ENCODE measurements at regions not wholly inside any gene's neighbourhood (a gene's known extent, or its start where the extent isn't known, plus 50 kb on each side); places are given as distances from the start of the nearest gene placed in this dataset.

DNA sequence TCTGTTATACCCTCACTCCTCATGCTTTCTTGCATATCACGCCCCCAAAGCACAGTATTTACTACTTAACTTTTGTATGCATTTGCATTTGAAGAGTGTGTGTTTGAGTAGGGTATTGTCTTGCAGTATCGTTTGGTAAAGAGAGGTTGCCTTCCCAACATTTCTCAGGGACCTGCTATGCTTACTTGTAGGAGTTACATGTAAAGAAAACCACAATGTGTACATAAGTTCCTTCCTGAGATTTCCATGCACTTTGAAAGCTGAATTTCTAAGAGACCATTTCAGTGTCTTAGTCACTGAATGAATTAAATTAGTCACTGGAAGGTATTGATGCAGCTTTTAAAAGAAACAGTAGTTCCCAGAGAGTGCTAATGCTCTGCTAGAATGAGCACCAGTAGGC is 159.3 kb upstream of the LAMA2 start:
- H3K4me2 ChIP-seq = peak overlapping the region; percentile 41
- H3K9me3 Mint-ChIP-seq = no peaks in the 10 kb centered on the region

More for the DNA sequence above, 159.3 kb upstream of the LAMA2 start:
- peak overlapping the region; percentile 82; the same call in 1 of the 2 replicates for H3K27ac Mint-ChIP-seq
- Histone ChIP-seq H3K27me3 (ENCODE audit: insufficient read depth) (no peaks in the 10 kb centered on the region), H4K20me1 (replicated peaks; ENCODE audit: insufficient read depth) (no peaks in the 10 kb centered on the region), H3F3A (replicated peaks; ENCODE audit: low read depth) (no peaks in the 10 kb centered on the region), H3K79me2 (replicated peaks; ENCODE audit: insufficient read depth) (no peaks in the 10 kb centered on the region), H3K36me3 (ENCODE audit: insufficient read depth) (no peaks in the 10 kb centered on the region), H3K27ac (ENCODE audit: low read depth) (peak overlapping the region; percentile 51), H3K9me2 (ENCODE audit: insufficient read depth) (no peaks in the 10 kb centered on the region), H2AFZ (no peak overlapping the region), H3K4me3 (peak overlapping the region; percentile 11; the same call in 1 of the 2 replicates), H3K4me1 (ENCODE audit: insufficient read depth) (peaks cover 59% of the 10 kb centered on the region)
- ATAC-seq = peak; percentile 89
- no peaks in the 10 kb centered on the region for H3K27me3 Mint-ChIP-seq (ENCODE audit: insufficient read depth, low read depth, poor library complexity)
- peak overlapping the region; percentile 29; the same call in 2 of the 3 replicates for H3K4me3 Mint-ChIP-seq
- peak; percentile 60 for DNase-seq (ENCODE audit: low spot score)
- no peaks in the 10 kb centered on the region for H3K36me3 Mint-ChIP-seq (ENCODE audit: low read depth)
- peaks cover 45% of the 10 kb centered on the region for H3K4me1 Mint-ChIP-seq
- TF ChIP-seq NANOG (IDR thresholded peaks at IDR 0.05; ENCODE audit: borderline replicate concordance) = peak; percentile 70; the same call in 1 of the 2 replicates
- TF ChIP-seq, protein P1, sequence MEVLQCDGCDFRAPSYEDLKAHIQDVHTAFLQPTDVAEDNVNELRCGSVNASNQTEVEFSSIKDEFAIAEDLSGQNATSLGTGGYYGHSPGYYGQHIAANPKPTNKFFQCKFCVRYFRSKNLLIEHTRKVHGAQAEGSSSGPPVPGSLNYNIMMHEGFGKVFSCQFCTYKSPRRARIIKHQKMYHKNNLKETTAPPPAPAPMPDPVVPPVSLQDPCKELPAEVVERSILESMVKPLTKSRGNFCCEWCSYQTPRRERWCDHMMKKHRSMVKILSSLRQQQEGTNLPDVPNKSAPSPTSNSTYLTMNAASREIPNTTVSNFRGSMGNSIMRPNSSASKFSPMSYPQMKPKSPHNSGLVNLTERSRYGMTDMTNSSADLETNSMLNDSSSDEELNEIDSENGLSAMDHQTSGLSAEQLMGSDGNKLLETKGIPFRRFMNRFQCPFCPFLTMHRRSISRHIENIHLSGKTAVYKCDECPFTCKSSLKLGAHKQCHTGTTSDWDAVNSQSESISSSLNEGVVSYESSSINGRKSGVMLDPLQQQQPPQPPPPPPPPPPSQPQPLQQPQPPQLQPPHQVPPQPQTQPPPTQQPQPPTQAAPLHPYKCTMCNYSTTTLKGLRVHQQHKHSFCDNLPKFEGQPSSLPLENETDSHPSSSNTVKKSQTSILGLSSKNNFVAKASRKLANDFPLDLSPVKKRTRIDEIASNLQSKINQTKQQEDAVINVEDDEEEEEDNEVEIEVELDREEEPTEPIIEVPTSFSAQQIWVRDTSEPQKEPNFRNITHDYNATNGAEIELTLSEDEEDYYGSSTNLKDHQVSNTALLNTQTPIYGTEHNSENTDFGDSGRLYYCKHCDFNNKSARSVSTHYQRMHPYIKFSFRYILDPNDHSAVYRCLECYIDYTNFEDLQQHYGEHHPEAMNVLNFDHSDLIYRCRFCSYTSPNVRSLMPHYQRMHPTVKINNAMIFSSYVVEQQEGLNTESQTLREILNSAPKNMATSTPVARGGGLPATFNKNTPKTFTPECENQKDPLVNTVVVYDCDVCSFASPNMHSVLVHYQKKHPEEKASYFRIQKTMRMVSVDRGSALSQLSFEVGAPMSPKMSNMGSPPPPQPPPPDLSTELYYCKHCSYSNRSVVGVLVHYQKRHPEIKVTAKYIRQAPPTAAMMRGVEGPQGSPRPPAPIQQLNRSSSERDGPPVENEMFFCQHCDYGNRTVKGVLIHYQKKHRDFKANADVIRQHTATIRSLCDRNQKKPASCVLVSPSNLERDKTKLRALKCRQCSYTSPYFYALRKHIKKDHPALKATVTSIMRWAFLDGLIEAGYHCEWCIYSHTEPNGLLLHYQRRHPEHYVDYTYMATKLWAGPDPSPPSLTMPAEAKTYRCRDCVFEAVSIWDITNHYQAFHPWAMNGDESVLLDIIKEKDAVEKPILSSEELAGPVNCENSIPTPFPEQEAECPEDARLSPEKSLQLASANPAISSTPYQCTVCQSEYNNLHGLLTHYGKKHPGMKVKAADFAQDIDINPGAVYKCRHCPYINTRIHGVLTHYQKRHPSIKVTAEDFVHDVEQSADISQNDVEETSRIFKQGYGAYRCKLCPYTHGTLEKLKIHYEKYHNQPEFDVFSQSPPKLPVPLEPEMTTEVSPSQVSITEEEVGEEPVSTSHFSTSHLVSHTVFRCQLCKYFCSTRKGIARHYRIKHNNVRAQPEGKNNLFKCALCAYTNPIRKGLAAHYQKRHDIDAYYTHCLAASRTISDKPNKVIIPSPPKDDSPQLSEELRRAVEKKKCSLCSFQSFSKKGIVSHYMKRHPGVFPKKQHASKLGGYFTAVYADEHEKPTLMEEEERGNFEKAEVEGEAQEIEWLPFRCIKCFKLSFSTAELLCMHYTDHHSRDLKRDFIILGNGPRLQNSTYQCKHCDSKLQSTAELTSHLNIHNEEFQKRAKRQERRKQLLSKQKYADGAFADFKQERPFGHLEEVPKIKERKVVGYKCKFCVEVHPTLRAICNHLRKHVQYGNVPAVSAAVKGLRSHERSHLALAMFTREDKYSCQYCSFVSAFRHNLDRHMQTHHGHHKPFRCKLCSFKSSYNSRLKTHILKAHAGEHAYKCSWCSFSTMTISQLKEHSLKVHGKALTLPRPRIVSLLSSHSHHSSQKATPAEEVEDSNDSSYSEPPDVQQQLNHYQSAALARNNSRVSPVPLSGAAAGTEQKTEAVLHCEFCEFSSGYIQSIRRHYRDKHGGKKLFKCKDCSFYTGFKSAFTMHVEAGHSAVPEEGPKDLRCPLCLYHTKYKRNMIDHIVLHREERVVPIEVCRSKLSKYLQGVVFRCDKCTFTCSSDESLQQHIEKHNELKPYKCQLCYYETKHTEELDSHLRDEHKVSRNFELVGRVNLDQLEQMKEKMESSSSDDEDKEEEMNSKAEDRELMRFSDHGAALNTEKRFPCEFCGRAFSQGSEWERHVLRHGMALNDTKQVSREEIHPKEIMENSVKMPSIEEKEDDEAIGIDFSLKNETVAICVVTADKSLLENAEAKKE (CRISPR knock-in tag; IDR thresholded peaks at IDR 0.05) = peak; percentile 58; the same call in 1 of the 2 replicates
- TF ChIP-seq CREB1 (CRISPR knock-in tag; IDR thresholded peaks at IDR 0.05; ENCODE audit: low read depth) = no peak

Data from GM23338 (cell line).